GM10266 (cell line): ENCODE measurements at regions not wholly inside any gene's neighbourhood (a gene's known extent, or its start where the extent isn't known, plus 50 kb on each side); places are given as distances from the start of the nearest gene placed in this dataset.

Source experiments
- DNase-seq: peaks from one replicate; pipeline ENCODE4 v3.0.0; 2012; ENCODE audit errors: extremely low spot score
- CTCF ChIP-seq: IDR thresholded peaks from 2 replicates; pipeline ENCODE4 v1.5.1; 2012; ENCODE audit warnings: mild to moderate bottlenecking, low read depth; ENCODE audit not compliant: control insufficient read depth, insufficient read depth; ENCODE audit errors: missing control alignments

GRCh38 chr12:66851134-66851533, 172.3 kb upstream of the GRIP1 start:
- TF ChIP-seq CTCF = no peak
- DNase-seq = no peak

GRCh38 chr12:66852091-66852490, 173.2 kb upstream of the GRIP1 start:
- TF ChIP-seq CTCF = no peak
- DNase-seq = no peak

GRCh38 chr12:66852765-66853164, 173.9 kb upstream of the GRIP1 start:
- TF ChIP-seq CTCF = no peak

GRCh38 chr12:66859751-66860440, 181.0 kb upstream of the GRIP1 start:
- TF ChIP-seq CTCF = no peak
- no peak for DNase-seq

More at GRCh38 chr12:66852765-66853164, 173.9 kb upstream of the GRIP1 start:
- no peak for DNase-seq

- peak; percentile 29 for DNase-seq
- peak; percentile 95 for TF ChIP-seq CTCF
These were observed 182.2 kb upstream of the GRIP1 start for GRCh38 chr12:66860752-66861750.

- TF ChIP-seq CTCF = no peak
- DNase-seq = no peak
These were observed 183.6 kb upstream of the GRIP1 start for GRCh38 chr12:66862356-66862985.

- TF ChIP-seq CTCF = no peak
- no peak for DNase-seq
These were observed 184.4 kb upstream of the GRIP1 start for GRCh38 chr12:66863276-66863675.
